NCI-H1092 treated with DMSO at 0.1 percent for 48 hours (cell line): ENCODE measurements at regions not wholly inside any gene's neighbourhood (a gene's known extent, or its start where the extent isn't known, plus 50 kb on each side); places are given as distances from the start of the nearest gene placed in this dataset.

ENCODE experiments used
- DNase-seq: peaks from one replicate; lab custom pipeline; 2025; lab: John Stamatoyannopoulos, UW

GRCh38 chr2:120589771-120590608, 145.7 kb upstream of the GLI2 start:
- DNase-seq: no peak

GRCh38 chr2:120590841-120591240, 144.8 kb upstream of the GLI2 start:
- no peak for DNase-seq

- no peak for DNase-seq
Measured at GRCh38 chr2:120591572-120591971, 144.1 kb upstream of the GLI2 start.

GRCh38 chr2:120592084-120592483, 143.6 kb upstream of the GLI2 start:
- no peak for DNase-seq

GRCh38 chr2:120593921-120594686, 141.6 kb upstream of the GLI2 start:
- DNase-seq: no peak

- no peak for DNase-seq
Measured at GRCh38 chr2:120594856-120595685, 140.6 kb upstream of the GLI2 start.

- DNase-seq: no peak
Measured at GRCh38 chr2:120595739-120596138, 139.9 kb upstream of the GLI2 start.

- DNase-seq: no peak
Measured at GRCh38 chr2:120596191-120596811, 139.4 kb upstream of the GLI2 start.

GRCh38 chr2:120596990-120597594, 138.6 kb upstream of the GLI2 start:
- no peak for DNase-seq

GRCh38 chr2:120597595-120598193, 138.0 kb upstream of the GLI2 start:
- DNase-seq: no peak

- DNase-seq: no peak
Measured at GRCh38 chr2:120598416-120598815, 137.3 kb upstream of the GLI2 start.

GRCh38 chr2:120599072-120599471, 136.6 kb upstream of the GLI2 start:
- DNase-seq: no peak

- no peak for DNase-seq
Measured at GRCh38 chr2:120599656-120600055, 136.0 kb upstream of the GLI2 start.

GRCh38 chr2:120600335-120600734, 135.3 kb upstream of the GLI2 start:
- DNase-seq: no peak

- DNase-seq: no peak
Measured at GRCh38 chr2:120600786-120601185, 134.9 kb upstream of the GLI2 start.

GRCh38 chr2:120601566-120601965, 134.1 kb upstream of the GLI2 start:
- no peak for DNase-seq

- no peak for DNase-seq
Measured at GRCh38 chr2:120602251-120602650, 133.4 kb upstream of the GLI2 start.

GRCh38 chr2:120604767-120605166, 130.9 kb upstream of the GLI2 start:
- no peak for DNase-seq

GRCh38 chr2:120605231-120605935, 130.3 kb upstream of the GLI2 start:
- DNase-seq: no peak

GRCh38 chr2:120606280-120606679, 129.4 kb upstream of the GLI2 start:
- DNase-seq: no peak
